ENCODE measurements at regions not wholly inside any gene's neighbourhood (a gene's known extent, or its start where the extent isn't known, plus 50 kb on each side); places are given as distances from the start of the nearest gene placed in this dataset.
A peak's percentile ranks its signal among the peaks of the same experiment; 100 is the strongest.

- DNase-seq (ENCODE audit: low spot score) (no peak), ATAC-seq (no peak)
- Mint-ChIP-seq H3K27me3 (ENCODE audit: insufficient read depth, low read depth, poor library complexity) (peaks cover 3% of the 10 kb centered on the region), H3K36me3 (ENCODE audit: low read depth) (peaks cover 5% of the 10 kb centered on the region; the same call in 2 of the 3 replicates), H3K4me1 (peaks cover 38% of the 10 kb centered on the region), H3K27ac (peak overlapping the region; percentile 13; the same call in 1 of the 2 replicates), H3K4me3 (no peak overlapping the region), H3K9me3 (no peaks in the 10 kb centered on the region)
- no peaks in the 10 kb centered on the region for H3K27me3 ChIP-seq (ENCODE audit: insufficient read depth)
- no peak for TF ChIP-seq REST (IDR thresholded peaks at IDR 0.05; ENCODE audit: unreplicated experiment)
- no peaks in the 10 kb centered on the region for H3K9me2 ChIP-seq (ENCODE audit: insufficient read depth)
- no peak overlapping the region for H3K27ac ChIP-seq (ENCODE audit: low read depth)
- no peaks in the 10 kb centered on the region for H3K79me2 ChIP-seq (replicated peaks; ENCODE audit: insufficient read depth)
- no peaks in the 10 kb centered on the region for H3F3A ChIP-seq (replicated peaks; ENCODE audit: low read depth)
- H3K4me2 ChIP-seq = no peak overlapping the region
- H3K36me3 ChIP-seq (ENCODE audit: insufficient read depth) = no peaks in the 10 kb centered on the region; the same call in 1 of the 2 replicates
- no peak overlapping the region for H3K4me3 ChIP-seq
- no peak overlapping the region for H2AFZ ChIP-seq
- no peaks in the 10 kb centered on the region for H4K20me1 ChIP-seq (replicated peaks; ENCODE audit: insufficient read depth)
- H3K4me1 ChIP-seq (ENCODE audit: insufficient read depth) = peaks cover 35% of the 10 kb centered on the region
These were observed 401.8 kb downstream of the PRDM5 start for GRCh38 chr4:120520761-120521160.

GRCh38 chr4:120517966-120518365, 404.6 kb downstream of the PRDM5 start:
- ATAC-seq (no peak), DNase-seq (ENCODE audit: low spot score) (peak; percentile 39)
- no peak overlapping the region for H3K4me3 ChIP-seq
- H3F3A ChIP-seq (replicated peaks; ENCODE audit: low read depth) = no peaks in the 10 kb centered on the region
- H3K79me2 ChIP-seq (replicated peaks; ENCODE audit: insufficient read depth) = no peaks in the 10 kb centered on the region
- H3K4me1 Mint-ChIP-seq = peaks cover 21% of the 10 kb centered on the region
- H3K36me3 Mint-ChIP-seq (ENCODE audit: low read depth) = peaks cover 3% of the 10 kb centered on the region; the same call in 1 of the 3 replicates
- H3K36me3 ChIP-seq (ENCODE audit: insufficient read depth) = no peaks in the 10 kb centered on the region; the same call in 1 of the 2 replicates
- H3K4me2 ChIP-seq = no peak overlapping the region
- no peaks in the 10 kb centered on the region for H3K27me3 ChIP-seq (ENCODE audit: insufficient read depth)
- no peaks in the 10 kb centered on the region for H3K9me2 ChIP-seq (ENCODE audit: insufficient read depth)
- peak overlapping the region; percentile 25; the same call in 1 of the 2 replicates for H2AFZ ChIP-seq
- H3K4me1 ChIP-seq (ENCODE audit: insufficient read depth) = peaks cover 13% of the 10 kb centered on the region; the same call in 1 of the 2 replicates
- H3K27ac Mint-ChIP-seq = no peak overlapping the region
- H3K27me3 Mint-ChIP-seq (ENCODE audit: insufficient read depth, low read depth, poor library complexity) = peaks cover 3% of the 10 kb centered on the region
- no peak overlapping the region for H3K27ac ChIP-seq (ENCODE audit: low read depth)
- H3K9me3 Mint-ChIP-seq = peaks cover 12% of the 10 kb centered on the region; the same call in 2 of the 3 replicates
- H3K4me3 Mint-ChIP-seq = no peak overlapping the region
- H4K20me1 ChIP-seq (replicated peaks; ENCODE audit: insufficient read depth) = no peaks in the 10 kb centered on the region
- TF ChIP-seq POLR2AphosphoS5 (IDR thresholded peaks at IDR 0.05; ENCODE audit: low read depth) (no peak), CTCF (conservative IDR thresholded peaks at IDR 0.05; ENCODE audit: low read depth in 2 of 2) (no peak), JUNB (IDR thresholded peaks at IDR 0.05; ENCODE audit: unreplicated experiment) (no peak), ZNF114 (CRISPR knock-in tag; IDR thresholded peaks at IDR 0.05) (no peak), ZNF331 (CRISPR knock-in tag; IDR thresholded peaks at IDR 0.05; ENCODE audit: low read depth) (no peak), REST (IDR thresholded peaks at IDR 0.05; ENCODE audit: unreplicated experiment) (no peak), EZH2phosphoT487 (IDR thresholded peaks at IDR 0.05; ENCODE audit: unreplicated experiment) (no peak), STAT1 (IDR thresholded peaks at IDR 0.05; ENCODE audit: unreplicated experiment) (no peak), CREB1 (CRISPR knock-in tag; IDR thresholded peaks at IDR 0.05; ENCODE audit: low read depth) (no peak), NANOG (IDR thresholded peaks at IDR 0.05; ENCODE audit: borderline replicate concordance) (no peak), ETS1 (IDR thresholded peaks at IDR 0.05) (no peak)
